Esophagus squamous epithelium (tissue), 4 donors: ENCODE measurements at regions not wholly inside any gene's neighbourhood (a gene's known extent, or its start where the extent isn't known, plus 50 kb on each side); places are given as distances from the start of the nearest gene placed in this dataset.

ENCODE experiments used
- POLR2A ChIP-seq, 4 donors: fragments of 450-650 bp; IDR thresholded peaks; one replicate each; pipeline ENCODE4 v1.6.1; 2017; ENCODE audit warnings: antibody characterized with exemption in 4 of 4, mild to moderate bottlenecking in 4 of 4, moderate library complexity in 3 of 4
- TF ChIP-seq, protein P1 (sequence below), 6 experiments: fragments of 450-650 bp in 4 of 6; fragments of 200-600 bp in 2 of 6; sonication (generic) in 2 of 6; IDR thresholded peaks; one replicate each; pipeline ENCODE4 v1.5.1; 2016 to 2019; ENCODE audit warnings: antibody characterized with exemption in 6 of 6, mild to moderate bottlenecking in 4 of 6, moderate library complexity in 4 of 6

DNA sequence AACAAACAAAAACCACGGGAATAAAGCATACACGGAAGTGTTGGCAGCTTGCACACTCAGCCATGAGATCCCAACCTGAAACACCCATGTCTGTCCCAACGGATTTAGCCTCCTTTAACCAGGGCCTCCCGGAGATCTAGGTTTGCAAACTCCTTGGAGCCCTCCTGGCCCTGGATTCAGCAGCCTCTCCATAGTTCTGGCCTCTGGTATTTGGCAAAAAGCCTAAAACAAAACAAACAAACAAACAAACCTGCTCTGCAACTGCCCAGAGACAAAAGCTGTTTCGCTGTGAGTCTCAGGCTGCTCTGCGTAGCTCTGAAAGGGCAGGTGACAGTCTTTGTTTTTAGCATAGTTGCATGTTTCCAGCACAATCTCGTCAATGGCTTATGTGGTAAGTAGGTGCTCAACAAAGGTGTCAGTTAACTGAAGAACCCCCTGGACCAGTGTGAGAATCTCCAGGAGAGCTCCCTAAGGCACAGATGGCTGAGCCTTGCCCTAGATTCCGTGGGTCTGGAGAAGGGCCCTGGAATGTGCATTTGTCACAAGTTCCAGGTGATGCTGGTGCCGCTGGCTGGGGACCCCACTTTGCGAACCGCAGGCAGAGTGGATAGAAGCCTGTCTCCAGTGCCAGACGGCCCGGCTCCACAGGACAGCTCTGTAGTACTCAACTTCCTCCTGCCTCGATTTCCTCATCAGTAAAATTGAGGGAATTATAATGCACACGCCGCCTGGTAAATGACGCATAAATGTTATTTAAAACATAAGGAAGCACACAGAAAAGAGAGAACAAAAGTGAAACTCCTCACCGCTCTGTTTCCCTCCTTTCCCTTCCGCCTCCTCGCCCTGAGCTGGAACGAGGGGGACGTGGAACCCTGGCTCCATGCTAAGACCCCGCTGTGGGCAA lies 86.2 kb downstream of the RIPK4 start:
- TF ChIP-seq, protein P1, sequence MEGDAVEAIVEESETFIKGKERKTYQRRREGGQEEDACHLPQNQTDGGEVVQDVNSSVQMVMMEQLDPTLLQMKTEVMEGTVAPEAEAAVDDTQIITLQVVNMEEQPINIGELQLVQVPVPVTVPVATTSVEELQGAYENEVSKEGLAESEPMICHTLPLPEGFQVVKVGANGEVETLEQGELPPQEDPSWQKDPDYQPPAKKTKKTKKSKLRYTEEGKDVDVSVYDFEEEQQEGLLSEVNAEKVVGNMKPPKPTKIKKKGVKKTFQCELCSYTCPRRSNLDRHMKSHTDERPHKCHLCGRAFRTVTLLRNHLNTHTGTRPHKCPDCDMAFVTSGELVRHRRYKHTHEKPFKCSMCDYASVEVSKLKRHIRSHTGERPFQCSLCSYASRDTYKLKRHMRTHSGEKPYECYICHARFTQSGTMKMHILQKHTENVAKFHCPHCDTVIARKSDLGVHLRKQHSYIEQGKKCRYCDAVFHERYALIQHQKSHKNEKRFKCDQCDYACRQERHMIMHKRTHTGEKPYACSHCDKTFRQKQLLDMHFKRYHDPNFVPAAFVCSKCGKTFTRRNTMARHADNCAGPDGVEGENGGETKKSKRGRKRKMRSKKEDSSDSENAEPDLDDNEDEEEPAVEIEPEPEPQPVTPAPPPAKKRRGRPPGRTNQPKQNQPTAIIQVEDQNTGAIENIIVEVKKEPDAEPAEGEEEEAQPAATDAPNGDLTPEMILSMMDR (IDR thresholded peaks at IDR 0.05): no peak
- TF ChIP-seq POLR2A (IDR thresholded peaks at IDR 0.05): no peak
